Sigmoid colon (tissue), 4 donors: ENCODE measurements at regions not wholly inside any gene's neighbourhood (a gene's known extent, or its start where the extent isn't known, plus 50 kb on each side); places are given as distances from the start of the nearest gene placed in this dataset.

Source experiments
- CTCF ChIP-seq, 4 experiments: fragments of 450-650 bp in 3 of 4; fragments of 200-600 bp in 1 of 4; IDR thresholded peaks; one replicate each; pipeline ENCODE4 v1.5.1; 2016 to 2019; ENCODE audit warnings: antibody characterized with exemption in 4 of 4, mild to moderate bottlenecking in 3 of 4, moderate library complexity in 2 of 4
- EP300 ChIP-seq, 4 donors: sonication (generic); formaldehyde crosslinking; IDR thresholded peaks; one replicate each; pipeline ENCODE4 v1.6.1; 2017; ENCODE audit warnings: antibody characterized with exemption in 4 of 4
- POLR2A ChIP-seq, 2 donors: fragments of 450-650 bp; IDR thresholded peaks; one replicate each; pipeline ENCODE4 v1.6.1; 2016; ENCODE audit warnings: antibody characterized with exemption in 2 of 2, mild to moderate bottlenecking in 2 of 2, moderate library complexity in 2 of 2
- POLR2AphosphoS5 ChIP-seq, 4 donors: sonication (generic); formaldehyde crosslinking; IDR thresholded peaks; one replicate each; pipeline ENCODE4 v1.6.1; 2017; ENCODE audit warnings: antibody characterized with exemption in 4 of 4

DNA sequence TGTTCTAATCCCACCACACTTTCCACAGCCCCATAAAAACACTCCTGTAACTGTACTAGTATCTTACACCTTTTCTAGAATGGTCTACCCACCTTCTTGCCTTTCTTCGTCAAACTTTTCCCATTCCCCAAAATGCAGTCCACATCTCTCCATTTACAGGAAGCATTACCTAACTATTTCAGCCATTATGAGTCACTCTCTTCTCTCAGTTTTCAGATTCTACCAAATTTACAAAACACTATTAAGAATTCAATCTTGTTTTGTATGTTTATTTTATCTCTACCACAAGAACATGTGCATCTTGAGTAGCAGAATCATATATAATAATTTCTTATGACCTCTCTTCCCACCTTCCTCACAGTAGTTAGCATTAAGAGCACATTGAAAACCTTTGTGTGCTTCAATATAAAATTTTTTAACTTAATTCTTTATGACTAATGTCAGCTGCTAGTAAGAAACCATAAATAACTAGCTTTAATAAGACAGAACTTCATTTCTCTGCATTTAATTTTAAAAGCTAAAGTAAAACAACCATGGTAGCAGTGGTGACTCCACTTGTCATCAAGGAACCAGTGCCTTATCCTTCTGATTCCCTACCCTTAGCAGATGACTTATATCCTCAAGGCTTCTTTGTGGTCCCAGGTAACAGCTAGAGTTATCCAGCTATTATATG is 56.6 kb upstream of the MAP2 start:
- TF ChIP-seq CTCF (IDR thresholded peaks at IDR 0.05) (no peak), POLR2A (IDR thresholded peaks at IDR 0.05) (no peak), POLR2AphosphoS5 (IDR thresholded peaks at IDR 0.05) (no peak), EP300 (IDR thresholded peaks at IDR 0.05) (no peak)
